HUES6 (cell line): ENCODE measurements at regions not wholly inside any gene's neighbourhood (a gene's known extent, or its start where the extent isn't known, plus 50 kb on each side); places are given as distances from the start of the nearest gene placed in this dataset.

Experiments
- H3K27ac ChIP-seq: 2 replicates; pipeline ENCODE4 v1.7.0; 2013; ENCODE audit warnings: low read depth, mild to moderate bottlenecking, low read length, inconsistent platforms
- H3K27me3 ChIP-seq: 2 replicates; pipeline ENCODE4 v1.6.1; 2013; ENCODE audit warnings: low read length; ENCODE audit not compliant: control insufficient read depth, insufficient read depth
- H3K36me3 ChIP-seq: 2 replicates; pipeline ENCODE4 v1.6.1; 2013; ENCODE audit warnings: low read length; ENCODE audit not compliant: control insufficient read depth, insufficient read depth
- H3K4me1 ChIP-seq: 2 replicates; pipeline ENCODE4 v1.6.1; 2013; ENCODE audit warnings: low read length; ENCODE audit not compliant: control insufficient read depth, insufficient read depth
- H3K4me3 ChIP-seq: 2 replicates; pipeline ENCODE4 v1.5.1; 2013; ENCODE audit warnings: low read depth, low read length
- H3K9ac ChIP-seq: one replicate; pipeline ENCODE4 v1.6.1; 2013; ENCODE audit warnings: mild to moderate bottlenecking, low read length
- H3K9me3 ChIP-seq: 2 replicates; pipeline ENCODE4 v1.6.1; 2013; ENCODE audit warnings: low read depth, low read length; ENCODE audit not compliant: control insufficient read depth, insufficient read depth

DNA sequence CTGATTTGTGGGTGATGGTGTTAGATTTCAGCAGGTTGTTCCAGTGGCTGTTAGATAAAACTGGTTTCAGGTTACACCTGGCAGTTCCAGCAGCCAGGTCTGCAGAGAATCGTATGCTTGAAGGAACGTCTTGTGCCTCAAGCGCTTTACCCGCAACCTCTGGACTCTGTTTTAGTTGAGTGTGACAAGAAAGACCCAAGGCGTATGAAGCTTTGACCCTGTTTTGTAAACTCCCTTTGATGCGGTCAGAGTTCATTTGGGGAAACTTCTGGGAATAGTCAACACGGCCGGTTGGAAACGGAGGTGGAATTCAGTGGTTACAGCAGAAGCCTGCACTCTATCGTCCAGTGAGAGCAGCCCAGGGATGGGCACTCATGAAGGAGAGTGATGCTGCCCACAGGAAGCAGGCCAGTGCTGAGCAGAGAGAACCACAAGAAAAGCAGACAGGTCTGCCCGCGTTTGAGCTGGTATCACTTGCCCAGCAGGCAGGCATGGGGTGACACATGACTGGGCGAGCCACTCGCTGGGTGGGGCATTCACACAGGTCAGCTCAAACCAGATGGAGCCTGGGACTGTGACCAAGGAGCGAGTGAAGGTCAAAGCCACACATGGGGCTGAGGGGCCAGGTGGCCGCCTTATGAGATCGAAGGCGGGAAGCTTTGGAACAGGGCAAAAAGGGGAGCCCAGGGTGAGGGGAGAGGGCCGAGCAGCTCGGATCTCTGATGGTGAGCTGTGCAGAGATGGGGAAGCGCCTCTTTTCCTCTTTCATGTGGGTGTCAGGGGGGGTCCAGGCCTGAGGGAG is 99.6 kb upstream of the MBOAT2 start:
- peaks cover 28% of the 10 kb centered on the region for H3K4me1 ChIP-seq
- no peak overlapping the region for H3K27ac ChIP-seq
- H3K27me3 ChIP-seq, result no peaks in the 10 kb centered on the region
- H3K4me3 ChIP-seq, result no peak overlapping the region
- H3K9me3 ChIP-seq, result no peaks in the 10 kb centered on the region
- no peak overlapping the region for H3K9ac ChIP-seq
- H3K36me3 ChIP-seq, result no peaks in the 10 kb centered on the region

DNA sequence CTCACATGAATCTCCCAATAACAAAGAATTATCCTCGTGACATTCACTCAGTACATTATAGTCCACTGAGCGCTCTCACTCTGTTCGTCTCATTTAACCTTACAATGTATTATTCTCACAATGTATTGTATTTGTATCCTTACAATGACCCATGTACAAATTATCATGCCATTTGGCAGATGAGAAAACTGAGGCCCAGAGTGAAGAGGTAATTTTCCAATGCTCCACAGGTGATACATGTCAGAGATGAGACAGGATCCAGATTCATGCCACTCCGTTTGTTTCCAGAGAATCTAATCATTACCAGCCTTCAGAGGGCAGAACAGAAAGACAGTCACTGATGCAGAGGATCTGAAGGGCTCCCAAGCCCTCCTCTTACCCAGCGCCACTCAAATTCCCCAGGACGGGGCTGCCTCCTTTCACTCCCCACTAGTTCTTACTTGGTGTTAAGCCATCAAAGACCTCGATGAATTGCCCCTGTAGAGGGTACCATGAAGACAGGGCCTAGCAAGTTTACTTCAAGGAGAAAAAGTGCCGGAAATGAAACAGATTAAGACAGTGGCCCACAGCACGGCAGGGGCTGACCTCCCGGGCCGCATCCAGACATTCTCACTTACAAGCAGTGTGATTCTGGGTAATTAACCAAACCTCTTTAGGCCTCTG is 98.4 kb upstream of the MBOAT2 start:
- no peak overlapping the region for H3K4me3 ChIP-seq
- no peaks in the 10 kb centered on the region for H3K9me3 ChIP-seq
- H3K4me1 ChIP-seq, result peaks cover 28% of the 10 kb centered on the region
- H3K27ac ChIP-seq, result no peak overlapping the region
- no peak overlapping the region for H3K9ac ChIP-seq
- no peaks in the 10 kb centered on the region for H3K36me3 ChIP-seq
- H3K27me3 ChIP-seq, result no peaks in the 10 kb centered on the region

DNA sequence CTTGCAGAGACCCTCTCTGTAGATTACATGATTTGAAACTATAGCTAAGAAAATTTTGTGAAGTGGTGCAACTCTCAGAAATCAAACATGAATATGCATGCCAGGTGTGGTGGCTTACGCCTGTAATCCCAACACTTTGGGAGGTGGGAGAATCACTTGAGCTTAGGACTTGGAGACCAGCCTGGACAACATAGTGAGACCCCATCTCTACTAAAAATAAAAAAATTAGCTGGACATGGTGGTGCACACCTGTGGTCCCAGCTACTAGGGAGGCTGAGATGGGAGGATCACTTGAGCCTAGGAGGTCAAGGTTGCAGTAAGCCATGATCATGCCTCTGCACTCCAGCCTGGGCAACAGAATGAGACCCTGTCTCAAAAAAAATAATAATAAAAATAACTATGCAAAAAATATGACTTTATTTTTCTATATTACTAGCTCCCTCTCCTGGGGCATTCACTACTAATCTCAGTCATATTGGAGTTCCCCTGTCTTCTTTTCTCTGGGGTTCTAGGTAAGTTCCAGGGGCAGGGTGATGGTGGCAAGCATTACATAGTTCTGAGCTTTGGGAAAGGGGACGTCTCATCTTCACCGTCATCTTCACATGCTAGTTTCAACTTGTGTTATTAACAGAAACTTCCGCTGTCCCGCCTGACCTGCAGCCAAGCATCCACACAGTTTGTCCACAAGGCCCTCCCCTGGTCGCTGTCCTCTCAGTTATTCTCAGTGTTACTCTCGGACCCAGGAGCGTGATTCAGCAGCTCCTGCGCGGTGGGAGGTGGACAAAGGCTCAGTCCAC is 96.8 kb upstream of the MBOAT2 start:
- Histone ChIP-seq H3K27me3 (0 out of 2 replicates have a peak, but pooled peaks cover 1% of the 10 kb centered on the region), H3K9ac (no peak overlapping the region), H3K27ac (no peak overlapping the region), H3K4me3 (no peak overlapping the region), H3K9me3 (no peaks in the 10 kb centered on the region), H3K36me3 (no peaks in the 10 kb centered on the region), H3K4me1 (peaks cover 36% of the 10 kb centered on the region)

DNA sequence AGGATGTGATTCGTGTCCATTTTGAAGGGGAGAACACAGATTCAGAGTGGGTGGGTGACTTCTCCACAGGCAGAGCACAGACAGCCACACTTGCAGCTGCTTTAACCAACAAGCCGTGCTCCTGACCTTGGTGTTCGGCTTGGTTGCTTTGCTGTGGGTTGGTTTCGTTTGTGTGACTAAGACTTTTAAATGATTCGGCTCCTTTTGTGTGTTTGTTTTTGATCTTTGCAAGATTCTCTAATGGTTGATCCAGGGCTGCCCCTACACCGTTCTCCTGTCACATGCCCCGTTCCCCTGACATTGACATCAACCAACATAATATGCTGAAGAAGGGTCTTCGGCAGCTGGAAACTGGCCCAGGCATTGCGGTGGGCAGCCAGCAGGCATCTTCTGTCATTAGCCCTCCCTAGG is 95.9 kb upstream of the MBOAT2 start:
- Histone ChIP-seq H3K27me3 (0 out of 2 replicates have a peak, but pooled peaks cover 7% of the 10 kb centered on the region), H3K9me3 (no peaks in the 10 kb centered on the region), H3K9ac (no peak overlapping the region), H3K4me3 (no peak overlapping the region), H3K4me1 (peaks cover 38% of the 10 kb centered on the region), H3K36me3 (no peaks in the 10 kb centered on the region), H3K27ac (no peak overlapping the region)

DNA sequence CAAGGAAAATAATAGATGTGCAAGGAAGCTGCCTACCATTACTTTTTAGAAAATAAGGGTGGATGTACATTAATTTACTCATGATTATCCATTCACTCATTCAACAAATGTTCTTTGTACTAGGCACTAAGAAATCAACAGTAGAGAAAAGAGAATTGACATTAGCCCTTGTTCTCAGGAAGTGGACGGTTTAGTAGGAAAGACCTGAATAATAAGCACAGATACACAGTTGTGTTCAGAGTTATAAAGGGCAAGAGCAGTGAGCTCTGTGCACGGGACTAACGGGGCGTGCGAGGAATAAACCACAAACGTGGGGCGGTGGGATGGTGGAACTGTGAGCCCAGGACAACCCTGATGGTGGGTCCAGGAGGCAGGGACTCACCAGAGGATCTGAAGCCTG is 94.4 kb upstream of the MBOAT2 start:
- Histone ChIP-seq H3K9me3 (no peaks in the 10 kb centered on the region), H3K4me3 (no peak overlapping the region), H3K27me3 (0 out of 2 replicates have a peak, but pooled peaks cover 11% of the 10 kb centered on the region), H3K4me1 (peaks cover 24% of the 10 kb centered on the region), H3K36me3 (no peaks in the 10 kb centered on the region), H3K9ac (no peak overlapping the region), H3K27ac (no peak overlapping the region)

DNA sequence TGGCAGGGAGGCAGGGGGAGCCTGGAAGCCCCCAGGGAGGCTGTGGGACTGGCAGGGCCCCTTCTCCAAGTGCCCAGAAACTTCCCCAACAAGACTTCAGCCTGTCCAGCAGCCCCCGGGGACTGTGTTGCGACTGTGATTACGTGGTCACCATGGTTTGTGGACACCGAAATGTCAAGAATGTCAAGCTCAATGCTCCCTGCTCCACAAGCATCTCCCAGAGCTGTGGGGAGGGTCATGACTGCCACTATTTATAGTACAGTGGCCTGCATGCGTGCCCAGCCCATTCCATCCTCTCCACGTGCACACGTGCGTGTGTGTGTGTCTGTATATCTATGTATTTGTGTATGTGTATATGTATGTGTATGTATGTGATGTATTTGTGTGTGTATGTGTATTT is 93.8 kb upstream of the MBOAT2 start:
- H3K36me3 ChIP-seq, result no peaks in the 10 kb centered on the region
- no peak overlapping the region for H3K4me3 ChIP-seq
- 0 out of 2 replicates have a peak, but pooled peaks cover 11% of the 10 kb centered on the region for H3K27me3 ChIP-seq
- no peak overlapping the region for H3K9ac ChIP-seq
- no peak overlapping the region for H3K27ac ChIP-seq
- H3K4me1 ChIP-seq, result peaks cover 17% of the 10 kb centered on the region
- H3K9me3 ChIP-seq, result no peaks in the 10 kb centered on the region

DNA sequence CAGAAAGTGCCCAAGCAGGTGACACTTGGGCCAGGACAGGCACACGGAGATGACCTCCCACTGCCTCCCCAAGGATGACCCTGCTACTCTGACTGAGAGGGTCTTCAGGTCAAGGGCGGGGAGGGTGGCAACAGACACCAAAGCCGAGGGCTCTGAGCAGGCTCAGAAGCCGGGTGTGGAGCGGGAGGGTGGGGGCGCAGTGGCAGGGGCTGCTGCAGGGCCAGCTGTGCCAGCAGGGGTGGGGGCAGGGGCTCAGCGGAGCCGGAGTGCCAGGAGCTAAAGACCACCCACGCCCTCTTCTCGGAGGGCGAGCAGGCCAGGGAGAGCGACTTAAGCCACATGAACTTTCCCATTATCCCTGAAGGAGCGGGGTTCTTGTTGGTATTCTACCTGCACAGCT is 93.3 kb upstream of the MBOAT2 start:
- no peak overlapping the region for H3K9ac ChIP-seq
- H3K4me3 ChIP-seq, result no peak overlapping the region
- H3K27ac ChIP-seq, result no peak overlapping the region
- H3K9me3 ChIP-seq, result no peaks in the 10 kb centered on the region
- peaks cover 16% of the 10 kb centered on the region for H3K4me1 ChIP-seq
- H3K27me3 ChIP-seq, result 0 out of 2 replicates have a peak, but pooled peaks cover 11% of the 10 kb centered on the region
- no peaks in the 10 kb centered on the region for H3K36me3 ChIP-seq

DNA sequence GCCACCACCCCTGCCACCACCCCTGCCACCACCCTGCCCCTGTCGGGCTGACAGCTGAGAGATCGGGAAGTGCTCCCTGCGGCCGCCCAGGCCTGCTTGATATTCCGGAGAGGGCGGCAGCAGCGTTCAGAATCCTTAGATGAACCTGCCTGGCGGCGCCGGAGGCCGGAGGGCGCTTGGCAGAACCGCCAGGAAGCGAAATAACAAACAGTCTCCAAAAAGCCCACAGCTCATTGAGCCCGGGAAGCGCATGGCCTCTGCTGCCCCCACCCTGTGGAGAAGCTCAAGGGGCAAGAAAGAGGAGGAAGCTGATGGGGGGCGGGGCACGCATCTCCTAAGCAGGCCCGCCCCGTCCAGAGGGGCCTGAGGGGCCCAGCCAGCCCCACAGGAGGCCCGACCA is 92.2 kb upstream of the MBOAT2 start:
- no peaks in the 10 kb centered on the region for H3K36me3 ChIP-seq
- peaks cover 16% of the 10 kb centered on the region for H3K4me1 ChIP-seq
- H3K9me3 ChIP-seq, result no peaks in the 10 kb centered on the region
- H3K27me3 ChIP-seq, result 0 out of 2 replicates have a peak, but pooled peaks cover 11% of the 10 kb centered on the region
- peak overlapping the region; percentile 20 for H3K4me3 ChIP-seq
- H3K9ac ChIP-seq, result no peak overlapping the region
- no peak overlapping the region for H3K27ac ChIP-seq

DNA sequence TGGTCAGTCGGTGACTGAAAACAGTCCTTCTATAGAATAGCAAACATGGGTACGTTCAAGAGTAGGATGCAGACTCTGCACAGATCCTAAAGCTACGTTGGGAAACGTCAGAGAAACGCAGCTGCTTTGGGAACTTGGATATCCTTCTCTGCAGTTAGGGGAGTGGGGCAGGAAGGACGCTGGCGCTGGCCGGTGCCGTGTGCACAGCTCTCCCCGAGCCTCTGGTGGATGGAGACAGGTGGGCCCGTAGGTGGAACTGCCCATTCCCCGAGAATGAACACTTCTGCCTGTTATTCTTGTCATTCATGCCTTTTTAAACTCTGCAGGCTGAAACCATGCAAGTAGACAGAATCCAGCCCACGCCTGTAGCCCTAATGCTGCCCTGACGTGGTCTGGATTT is 91.7 kb upstream of the MBOAT2 start:
- Histone ChIP-seq H3K4me3 (peak overlapping the region; percentile 20), H3K9ac (no peak overlapping the region), H3K36me3 (no peaks in the 10 kb centered on the region), H3K9me3 (no peaks in the 10 kb centered on the region), H3K4me1 (peaks cover 16% of the 10 kb centered on the region), H3K27ac (no peak overlapping the region), H3K27me3 (0 out of 2 replicates have a peak, but pooled peaks cover 11% of the 10 kb centered on the region)

DNA sequence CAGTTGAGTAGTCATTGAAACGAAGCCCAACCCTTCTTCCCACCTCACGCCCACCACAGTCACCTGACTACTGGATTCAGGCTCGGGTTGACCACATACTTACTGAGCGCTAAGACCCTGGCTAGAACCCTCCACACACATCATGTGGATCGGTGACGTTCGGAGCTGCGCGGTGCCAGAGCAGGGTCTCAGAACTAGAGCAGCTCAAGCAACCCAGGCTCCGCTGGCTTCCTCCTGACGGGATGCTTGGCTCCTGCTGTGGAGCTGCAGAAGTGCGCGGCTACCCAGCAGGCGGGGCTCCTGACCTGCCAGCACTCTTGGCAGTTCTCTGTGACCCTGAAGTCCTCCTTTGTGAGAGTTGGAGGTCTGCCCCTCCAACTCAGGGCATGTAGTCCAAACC is 90.6 kb upstream of the MBOAT2 start:
- H3K4me3 ChIP-seq, result no peak overlapping the region
- no peak overlapping the region for H3K27ac ChIP-seq
- H3K36me3 ChIP-seq, result no peaks in the 10 kb centered on the region
- H3K9me3 ChIP-seq, result no peaks in the 10 kb centered on the region
- peaks cover 16% of the 10 kb centered on the region for H3K4me1 ChIP-seq
- no peak overlapping the region for H3K9ac ChIP-seq
- 0 out of 2 replicates have a peak, but pooled peaks cover 11% of the 10 kb centered on the region for H3K27me3 ChIP-seq
